HEK293 (cell line): ENCODE measurements at regions not wholly inside any gene's neighbourhood (a gene's known extent, or its start where the extent isn't known, plus 50 kb on each side); places are given as distances from the start of the nearest gene placed in this dataset.

Experiments used
- CTCF ChIA-PET: fragments of 350-600 bp; formaldehyde crosslinking; extraction: SDS; loops from one replicate; lab custom pipeline; 2021; ENCODE audit warnings: antibody characterized with exemption; lab: Yijun Ruan, JAX
- POLR2A ChIA-PET: fragments of 300-600 bp; formaldehyde crosslinking; extraction: SDS; loops from one replicate; lab custom pipeline; 2020; ENCODE audit warnings: antibody characterized with exemption, inconsistent platforms; lab: Yijun Ruan, JAX
- H3K27ac ChIP-seq: fragments of 200-500 bp; sonication (Bioruptor generic); 2 replicates; pipeline ENCODE4 v1.5.1; 2014; ENCODE audit warnings: low read depth, low read length, control low read depth, inconsistent platforms; ENCODE audit errors: extremely low read depth
- H3K36me3 ChIP-seq, 2 experiments: fragments of 200-500 bp in 1 of 2; sonication (Bioruptor generic) in 1 of 2; 1 replicate in 1 of 2; 2 replicates in 1 of 2; pipeline ENCODE4 v1.5.1; 2014 to 2017; ENCODE audit warnings: inconsistent platforms in 2 of 2, low read length in 2 of 2; ENCODE audit not compliant: control insufficient read depth in 2 of 2, insufficient read depth in 1 of 2
- H3K4me1 ChIP-seq: fragments of 200-500 bp; sonication (Bioruptor generic); 2 replicates; pipeline ENCODE4 v1.5.1; 2014; ENCODE audit warnings: mild to moderate bottlenecking, low read length, inconsistent platforms; ENCODE audit not compliant: control insufficient read depth, insufficient read depth
- H3K4me3 ChIP-seq: 2 replicates; pipeline ENCODE4 v1.5.1; 2011; ENCODE audit warnings: low read depth, mild to moderate bottlenecking, control low read depth, low read length, moderate library complexity
- H3K9me3 ChIP-seq: fragments of 200-500 bp; sonication (Bioruptor generic); 2 replicates; pipeline ENCODE4 v1.5.1; 2014; ENCODE audit warnings: low read depth, low read length, inconsistent platforms; ENCODE audit not compliant: control insufficient read depth, insufficient read depth
- KLF1 ChIP-seq: fragments of 450-650 bp; formaldehyde crosslinking; IDR thresholded peaks from 2 replicates; pipeline ENCODE4 v1.5.1; 2016; ENCODE audit warnings: missing biosample characterization, missing genetic modification characterization
- KLF9 ChIP-seq: fragments of 450-650 bp; formaldehyde crosslinking; IDR thresholded peaks from 2 replicates; pipeline ENCODE4 v1.5.1; 2016; ENCODE audit warnings: missing biosample characterization, missing genetic modification characterization, low read depth
- SP3 ChIP-seq: fragments of 450-650 bp; formaldehyde crosslinking; IDR thresholded peaks from 2 replicates; pipeline ENCODE4 v1.5.1; 2016; ENCODE audit warnings: missing biosample characterization, missing genetic modification characterization
- ZBTB10 ChIP-seq: fragments of 450-650 bp; formaldehyde crosslinking; IDR thresholded peaks from 2 replicates; pipeline ENCODE4 v1.5.1; 2016; ENCODE audit warnings: missing biosample characterization, missing genetic modification characterization
- ZFP37 ChIP-seq: fragments of 450-650 bp; formaldehyde crosslinking; IDR thresholded peaks from 2 replicates; pipeline ENCODE4 v1.5.1; 2016; ENCODE audit warnings: missing biosample characterization, missing genetic modification characterization
- ZNF133 ChIP-seq: fragments of 450-650 bp; formaldehyde crosslinking; IDR thresholded peaks from 2 replicates; pipeline ENCODE4 v1.5.1; 2016; ENCODE audit warnings: missing biosample characterization, missing genetic modification characterization
- ZNF175 ChIP-seq: fragments of 450-650 bp; formaldehyde crosslinking; IDR thresholded peaks from 2 replicates; pipeline ENCODE4 v1.5.1; 2016; ENCODE audit warnings: missing biosample characterization, missing genetic modification characterization
- ZNF24 ChIP-seq: fragments of 450-650 bp; formaldehyde crosslinking; IDR thresholded peaks from 2 replicates; pipeline ENCODE4 v1.5.1; 2016; ENCODE audit warnings: missing biosample characterization, missing genetic modification characterization
- ZNF248 ChIP-seq: fragments of 450-650 bp; formaldehyde crosslinking; IDR thresholded peaks from 2 replicates; pipeline ENCODE4 v1.5.1; 2017; ENCODE audit warnings: missing biosample characterization, missing genetic modification characterization
- ZNF350 ChIP-seq: fragments of 450-650 bp; formaldehyde crosslinking; IDR thresholded peaks from 2 replicates; pipeline ENCODE4 v1.5.0; 2017; ENCODE audit warnings: missing biosample characterization, mild to moderate bottlenecking, missing genetic modification characterization
- ZNF404 ChIP-seq: fragments of 450-650 bp; formaldehyde crosslinking; IDR thresholded peaks from 2 replicates; pipeline ENCODE4 v1.5.1; 2017; ENCODE audit warnings: missing biosample characterization, missing genetic modification characterization
- ZNF426 ChIP-seq: fragments of 450-650 bp; formaldehyde crosslinking; IDR thresholded peaks from 2 replicates; pipeline ENCODE4 v1.5.1; 2017; ENCODE audit warnings: missing biosample characterization, missing genetic modification characterization, mild to moderate bottlenecking, inconsistent platforms, moderate library complexity
- ZNF433 ChIP-seq: fragments of 450-650 bp; formaldehyde crosslinking; IDR thresholded peaks from 2 replicates; pipeline ENCODE4 v1.5.1; 2016; ENCODE audit warnings: missing biosample characterization, missing genetic modification characterization, low read depth
- ZNF701 ChIP-seq: fragments of 450-650 bp; formaldehyde crosslinking; IDR thresholded peaks from 2 replicates; pipeline ENCODE4 v1.5.1; 2016; ENCODE audit warnings: missing biosample characterization, missing genetic modification characterization
- ZNF76 ChIP-seq: fragments of 450-650 bp; formaldehyde crosslinking; IDR thresholded peaks from 2 replicates; pipeline ENCODE4; 2016; ENCODE audit warnings: low read depth, missing biosample characterization, missing genetic modification characterization, borderline replicate concordance
- ZNF785 ChIP-seq: fragments of 450-650 bp; formaldehyde crosslinking; IDR thresholded peaks from 2 replicates; pipeline ENCODE4 v1.5.1; 2016; ENCODE audit warnings: missing biosample characterization, missing genetic modification characterization
- TF ChIP-seq, protein P1 (sequence below): fragments of 450-650 bp; formaldehyde crosslinking; IDR thresholded peaks from 2 replicates; pipeline ENCODE4 v1.5.1; 2016; ENCODE audit warnings: missing biosample characterization, missing genetic modification characterization
- TF ChIP-seq, protein P2 (sequence below): fragments of 450-650 bp; formaldehyde crosslinking; IDR thresholded peaks from 2 replicates; pipeline ENCODE4 v1.5.1; 2016; ENCODE audit warnings: missing biosample characterization, missing genetic modification characterization, borderline replicate concordance

DNA sequence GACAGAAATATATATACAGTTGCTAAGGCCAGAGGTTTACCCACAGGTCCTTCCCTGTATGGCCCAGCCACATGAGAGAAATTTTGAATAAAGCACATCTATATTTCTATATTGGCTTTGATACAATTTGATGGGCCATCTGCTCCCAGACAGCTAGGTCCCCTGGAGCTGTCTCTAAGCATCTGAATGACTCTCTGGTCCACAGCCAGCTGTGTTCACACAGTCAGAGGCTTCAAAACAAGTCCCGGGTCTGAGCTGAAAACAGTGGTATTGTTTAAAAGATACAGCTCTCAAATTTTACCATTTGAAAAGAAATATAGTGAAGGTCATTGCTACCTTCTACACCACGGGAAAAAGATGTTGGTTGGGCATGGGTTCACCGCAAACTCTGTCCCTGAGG lies 161.1 kb downstream of the SLC35B3 start:
- TF ChIP-seq ZNF248 (tag by site-specific recombination) (no peak), ZNF24 (no peak)
- H3K4me3 ChIP-seq = no peak overlapping the region
- CTCF ChIA-PET = interaction anchor here (0.8 kb wide), 1 partner anchor 580 kb away, joined by 4 read pairs; no protein-coding TSS in a partner anchor
- POLR2A ChIA-PET = no interaction called here
- no peaks in the 10 kb centered on the region for H3K4me1 ChIP-seq
- H3K9me3 ChIP-seq = no peaks in the 10 kb centered on the region
- no peak overlapping the region for H3K27ac ChIP-seq
- no peaks in the 10 kb centered on the region for H3K36me3 ChIP-seq

DNA sequence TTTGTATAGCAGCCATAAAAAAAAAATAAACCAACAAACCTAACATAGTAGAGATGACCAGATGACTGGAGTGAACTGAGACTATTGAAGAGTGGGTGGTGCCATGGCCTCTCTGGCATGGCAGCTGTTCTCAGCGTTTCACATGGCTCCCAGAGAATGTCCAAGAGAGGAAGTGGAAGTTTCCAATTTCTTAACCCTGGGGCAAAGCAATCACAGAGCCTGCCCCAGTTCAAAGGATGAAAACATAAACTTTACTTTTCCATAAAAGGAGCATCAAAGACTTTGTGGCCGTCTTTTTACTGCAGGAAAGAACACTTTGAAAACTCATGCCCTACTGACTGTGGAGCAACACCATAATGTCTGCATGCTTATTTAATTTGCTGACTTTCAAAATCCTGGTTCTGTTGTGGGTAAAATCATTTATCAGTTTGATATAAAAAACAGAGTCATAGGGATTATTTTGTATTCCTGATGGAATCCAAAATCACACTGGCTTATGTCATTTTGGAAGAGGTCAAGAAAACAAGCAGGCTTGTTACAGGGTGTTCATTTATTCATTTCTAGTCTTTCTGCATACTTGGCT lies 165.4 kb downstream of the SLC35B3 start:
- TF ChIP-seq ZNF175 (no peak), ZNF701 (tag by site-specific recombination) (no peak), ZNF433 (tag by site-specific recombination) (no peak), ZNF76 (tag by site-specific recombination) (no peak), ZFP37 (tag by site-specific recombination) (no peak), ZNF426 (tag by site-specific recombination) (no peak), ZBTB10 (tag by site-specific recombination) (no peak), ZNF133 (tag by site-specific recombination) (no peak), KLF9 (tag by site-specific recombination) (no peak), KLF1 (tag by site-specific recombination) (no peak), SP3 (tag by site-specific recombination) (no peak), ZNF404 (tag by site-specific recombination) (no peak), ZNF785 (tag by site-specific recombination) (no peak), ZNF350 (tag by site-specific recombination) (no peak)
- TF ChIP-seq, protein P1, sequence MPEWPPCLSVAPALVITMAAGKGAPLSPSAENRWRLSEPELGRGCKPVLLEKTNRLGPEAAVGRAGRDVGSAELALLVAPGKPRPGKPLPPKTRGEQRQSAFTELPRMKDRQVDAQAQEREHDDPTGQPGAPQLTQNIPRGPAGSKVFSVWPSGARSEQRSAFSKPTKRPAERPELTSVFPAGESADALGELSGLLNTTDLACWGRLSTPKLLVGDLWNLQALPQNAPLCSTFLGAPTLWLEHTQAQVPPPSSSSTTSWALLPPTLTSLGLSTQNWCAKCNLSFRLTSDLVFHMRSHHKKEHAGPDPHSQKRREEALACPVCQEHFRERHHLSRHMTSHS (tag by site-specific recombination) = no peak
- TF ChIP-seq, protein P2, sequence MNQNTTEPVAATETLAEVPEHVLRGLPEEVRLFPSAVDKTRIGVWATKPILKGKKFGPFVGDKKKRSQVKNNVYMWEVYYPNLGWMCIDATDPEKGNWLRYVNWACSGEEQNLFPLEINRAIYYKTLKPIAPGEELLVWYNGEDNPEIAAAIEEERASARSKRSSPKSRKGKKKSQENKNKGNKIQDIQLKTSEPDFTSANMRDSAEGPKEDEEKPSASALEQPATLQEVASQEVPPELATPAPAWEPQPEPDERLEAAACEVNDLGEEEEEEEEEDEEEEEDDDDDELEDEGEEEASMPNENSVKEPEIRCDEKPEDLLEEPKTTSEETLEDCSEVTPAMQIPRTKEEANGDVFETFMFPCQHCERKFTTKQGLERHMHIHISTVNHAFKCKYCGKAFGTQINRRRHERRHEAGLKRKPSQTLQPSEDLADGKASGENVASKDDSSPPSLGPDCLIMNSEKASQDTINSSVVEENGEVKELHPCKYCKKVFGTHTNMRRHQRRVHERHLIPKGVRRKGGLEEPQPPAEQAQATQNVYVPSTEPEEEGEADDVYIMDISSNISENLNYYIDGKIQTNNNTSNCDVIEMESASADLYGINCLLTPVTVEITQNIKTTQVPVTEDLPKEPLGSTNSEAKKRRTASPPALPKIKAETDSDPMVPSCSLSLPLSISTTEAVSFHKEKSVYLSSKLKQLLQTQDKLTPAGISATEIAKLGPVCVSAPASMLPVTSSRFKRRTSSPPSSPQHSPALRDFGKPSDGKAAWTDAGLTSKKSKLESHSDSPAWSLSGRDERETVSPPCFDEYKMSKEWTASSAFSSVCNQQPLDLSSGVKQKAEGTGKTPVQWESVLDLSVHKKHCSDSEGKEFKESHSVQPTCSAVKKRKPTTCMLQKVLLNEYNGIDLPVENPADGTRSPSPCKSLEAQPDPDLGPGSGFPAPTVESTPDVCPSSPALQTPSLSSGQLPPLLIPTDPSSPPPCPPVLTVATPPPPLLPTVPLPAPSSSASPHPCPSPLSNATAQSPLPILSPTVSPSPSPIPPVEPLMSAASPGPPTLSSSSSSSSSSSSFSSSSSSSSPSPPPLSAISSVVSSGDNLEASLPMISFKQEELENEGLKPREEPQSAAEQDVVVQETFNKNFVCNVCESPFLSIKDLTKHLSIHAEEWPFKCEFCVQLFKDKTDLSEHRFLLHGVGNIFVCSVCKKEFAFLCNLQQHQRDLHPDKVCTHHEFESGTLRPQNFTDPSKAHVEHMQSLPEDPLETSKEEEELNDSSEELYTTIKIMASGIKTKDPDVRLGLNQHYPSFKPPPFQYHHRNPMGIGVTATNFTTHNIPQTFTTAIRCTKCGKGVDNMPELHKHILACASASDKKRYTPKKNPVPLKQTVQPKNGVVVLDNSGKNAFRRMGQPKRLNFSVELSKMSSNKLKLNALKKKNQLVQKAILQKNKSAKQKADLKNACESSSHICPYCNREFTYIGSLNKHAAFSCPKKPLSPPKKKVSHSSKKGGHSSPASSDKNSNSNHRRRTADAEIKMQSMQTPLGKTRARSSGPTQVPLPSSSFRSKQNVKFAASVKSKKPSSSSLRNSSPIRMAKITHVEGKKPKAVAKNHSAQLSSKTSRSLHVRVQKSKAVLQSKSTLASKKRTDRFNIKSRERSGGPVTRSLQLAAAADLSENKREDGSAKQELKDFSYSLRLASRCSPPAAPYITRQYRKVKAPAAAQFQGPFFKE (tag by site-specific recombination) = no peak
- TF ChIP-seq, all 188 proteins: peak for 0
- Histone ChIP-seq H3K9me3 (no peaks in the 10 kb centered on the region), H3K27ac (no peak overlapping the region), H3K36me3 (no peaks in the 10 kb centered on the region), H3K4me3 (no peak overlapping the region), H3K4me1 (no peaks in the 10 kb centered on the region)
- ChIA-PET POLR2A (no interaction called here), CTCF (interaction anchor here (1.2 kb wide), 1 partner anchor 51 kb away, joined by 4 read pairs; no protein-coding TSS in a partner anchor)
